ENCODE measurements at regions not wholly inside any gene's neighbourhood (a gene's known extent, or its start where the extent isn't known, plus 50 kb on each side); places are given as distances from the start of the nearest gene placed in this dataset.

- no peak for TF ChIP-seq TEF (CRISPR knock-in tag; IDR thresholded peaks at IDR 0.05)
- no peak for TF ChIP-seq CENPT (CRISPR knock-in tag; IDR thresholded peaks at IDR 0.05; ENCODE audit: low read depth)
- no peak for TF ChIP-seq RFX1 (IDR thresholded peaks at IDR 0.05)
- TF ChIP-seq ZNF343 (CRISPR knock-in tag; IDR thresholded peaks at IDR 0.05) = no peak
Observed at GRCh38 chr2:119063177-119063576, 95.4 kb downstream of the C1QL2 start (continued).

GRCh38 chr2:119062652-119063051, 95.9 kb downstream of the C1QL2 start:
- no peaks in the 10 kb centered on the region; a peak in 1 of 5 replicates for H3K27me3 ChIP-seq (ENCODE audit: control insufficient read depth in 1 of 2, insufficient read depth in 2 of 2, low read length in 2 of 2)
- TF ChIP-seq ZNF597 (CRISPR knock-in tag; IDR thresholded peaks at IDR 0.05) (no peak), RERE (CRISPR knock-in tag; IDR thresholded peaks at IDR 0.05; ENCODE audit: low read depth) (no peak), HIC2 (CRISPR knock-in tag; IDR thresholded peaks at IDR 0.05; ENCODE audit: low read depth) (no peak), ZNF274 (CRISPR knock-in tag; IDR thresholded peaks at IDR 0.05) (no peak), SMAD3 (CRISPR knock-in tag; IDR thresholded peaks at IDR 0.05) (no peak), CBFB (CRISPR knock-in tag; IDR thresholded peaks at IDR 0.05) (no peak), MTF1 (CRISPR knock-in tag; IDR thresholded peaks at IDR 0.05) (no peak), ZEB1 (IDR thresholded peaks at IDR 0.05; ENCODE audit: insufficient replicate concordance, low read depth) (no peak), SSRP1 (CRISPR knock-in tag; IDR thresholded peaks at IDR 0.05) (no peak), CENPT (CRISPR knock-in tag; IDR thresholded peaks at IDR 0.05; ENCODE audit: low read depth) (no peak), IRF1 (CRISPR knock-in tag; IDR thresholded peaks at IDR 0.05; ENCODE audit: low read depth) (no peak), SNAPC2 (CRISPR knock-in tag; IDR thresholded peaks at IDR 0.05) (no peak), ZNF709 (CRISPR knock-in tag; IDR thresholded peaks at IDR 0.05) (no peak)

More at GRCh38 chr2:119062652-119063051, 95.9 kb downstream of the C1QL2 start:
- intact Hi-C loops (cut with micrococcal nuclease; ENCODE audit: unreplicated experiment) = no loop called here
- FAIRE-seq (no peak), DNase-seq (ENCODE audit: low spot score) (no peak), ATAC-seq (no peak)
- H3K4me2 ChIP-seq (ENCODE audit: low read depth, low read length) = no peak overlapping the region
- WGBS (ENCODE audit: low lambda C conversion rate) = 0% methylated on average over 3 of the region's 3 CpGs
- CTCF ChIA-PET (ENCODE audit: low intra/inter-chr PET ratio, low total read pairs) = no interaction called here
- H3K4me1 ChIP-seq (ENCODE audit: insufficient read depth, low read length) = no peaks in the 10 kb centered on the region
- H3K9ac ChIP-seq (ENCODE audit: insufficient read depth, low read depth, low read length) = no peak overlapping the region
- POLR2A ChIA-PET = no interaction called here
- no peak overlapping the region for H3K4me3 ChIP-seq (replicated peaks in 1 of 3; ENCODE audit: insufficient read depth in 1 of 3, low read depth in 2 of 3, low read length in 3 of 3)
- no peaks in the 10 kb centered on the region for H3K36me3 ChIP-seq (replicated peaks in 1 of 2; ENCODE audit: control insufficient read depth in 1 of 2, insufficient read depth in 2 of 2, low read length in 2 of 2)
- no peaks in the 10 kb centered on the region for H4K20me1 ChIP-seq (ENCODE audit: insufficient read depth, low read length)
- no peaks in the 10 kb centered on the region for H3K9me3 ChIP-seq (ENCODE audit: low read length)
- H3K79me2 ChIP-seq (ENCODE audit: insufficient read depth, low read length) = no peaks in the 10 kb centered on the region
- H3K27ac ChIP-seq (ENCODE audit: extremely low read length, insufficient read depth, low read length) = no peak overlapping the region
- BruUV-seq (replicated peaks) = no TSS peak
- H2AFZ ChIP-seq (ENCODE audit: low read length) = no peak overlapping the region
- in situ Hi-C loops (cut with HindIII; ENCODE audit: extremely low pct_ligation_motif_present, low pct_unique_long_range_greater_than_20kb) = no loop called here

Data from HepG2 (cell line).